ENCODE measurements at regions not wholly inside any gene's neighbourhood (a gene's known extent, or its start where the extent isn't known, plus 50 kb on each side); places are given as distances from the start of the nearest gene placed in this dataset.

DNA sequence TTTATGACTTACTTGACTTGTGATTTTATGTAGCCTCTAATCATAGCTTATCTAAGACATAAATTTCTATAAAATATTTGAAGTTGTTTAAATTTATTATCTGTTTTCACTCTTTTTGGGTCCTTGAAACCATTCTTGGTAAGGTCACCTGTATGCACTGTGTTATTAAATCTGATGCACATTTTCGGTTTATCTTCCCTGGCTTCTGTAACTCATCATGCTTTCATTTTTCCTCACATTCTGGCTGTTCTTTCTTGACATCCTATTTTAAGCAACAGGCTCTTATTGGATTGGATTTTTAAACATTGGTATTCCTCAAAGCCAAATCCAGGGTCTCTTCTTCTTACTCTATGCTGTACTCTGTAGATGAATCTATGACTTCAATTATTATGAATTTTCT lies 341.6 kb downstream of the TGFB2 start:
- 87% methylated on average over 1 of the region's 1 CpG; no CpG with 5 or more reads in 1 of the 2 experiments for WGBS, 2 experiments (ENCODE audit: extremely low coverage in 1 of 2, insufficient coverage in 1 of 2, insufficient read length in 1 of 2, insufficient replicate concordance in 2 of 2, low coverage in 1 of 2, low lambda C conversion rate in 2 of 2, missing lambda C conversion rate in 1 of 2)

More for the DNA sequence above, 341.6 kb downstream of the TGFB2 start:
- Histone ChIP-seq H3K23me2 (ENCODE audit: low read depth, low read length) (no peaks in the 10 kb centered on the region), H3K27me3 (replicated peaks in 1 of 4; ENCODE audit: control insufficient read depth in 3 of 4, extremely low read depth in 1 of 4, insufficient read depth in 3 of 4, low read length in 3 of 4) (no peaks in the 10 kb centered on the region), H3K36me3 (ENCODE audit: control insufficient read depth in 2 of 4, insufficient read depth in 4 of 4, low read length in 3 of 4) (no peaks in the 10 kb centered on the region), H4K20me1 (replicated peaks in 1 of 2; ENCODE audit: control insufficient read depth in 1 of 2, insufficient read depth in 2 of 2, low read length in 2 of 2) (no peaks in the 10 kb centered on the region), H3K4ac (replicated peaks; ENCODE audit: insufficient read length, low read depth, low read length) (no peak overlapping the region), H3K4me2 (ENCODE audit: insufficient read depth in 1 of 2, low read depth in 2 of 2, low read length in 2 of 2) (no peak overlapping the region), H2AK5ac (ENCODE audit: low read depth, low read length) (no peak overlapping the region), H3K9me3 (ENCODE audit: insufficient read depth in 2 of 2, low read depth in 1 of 2, low read length in 1 of 2) (no peaks in the 10 kb centered on the region), H3K14ac (ENCODE audit: insufficient read length) (no peak overlapping the region), H3K23ac (ENCODE audit: insufficient read length) (no peak overlapping the region), H2BK12ac (ENCODE audit: low read depth, low read length) (no peak overlapping the region), H3K4me1 (replicated peaks in 1 of 4; ENCODE audit: control insufficient read depth in 3 of 4, insufficient read depth in 4 of 4, low read length in 3 of 4) (no peaks in the 10 kb centered on the region), H4K5ac (ENCODE audit: insufficient read length, low read depth, low read length) (no peak overlapping the region), H3K27ac (ENCODE audit: low read depth, low read length) (no peak overlapping the region), H2BK15ac (ENCODE audit: low read length) (no peak overlapping the region), H2AFZ (ENCODE audit: low read length) (no peak overlapping the region), H2BK120ac (replicated peaks; ENCODE audit: low read depth, low read length) (no peak overlapping the region), H2BK20ac (ENCODE audit: low read length) (no peak overlapping the region), H3K79me2 (ENCODE audit: control insufficient read depth in 1 of 2, insufficient read depth in 2 of 2, low read length in 2 of 2) (no peaks in the 10 kb centered on the region), H3K9ac (replicated peaks in 1 of 4; ENCODE audit: extremely low read depth in 1 of 4, low read depth in 3 of 4, low read length in 3 of 4) (no peak overlapping the region), H3K79me1 (ENCODE audit: low read depth, low read length) (no peaks in the 10 kb centered on the region), H3K56ac (replicated peaks; ENCODE audit: insufficient read length, low read depth, low read length) (no peak overlapping the region), H4K8ac (ENCODE audit: extremely low read depth, insufficient read depth, low read length) (no peak overlapping the region), H2BK5ac (ENCODE audit: low read depth, low read length) (no peak overlapping the region), H3K4me3 (ENCODE audit: extremely low read depth in 1 of 4, insufficient read depth in 2 of 4, low read depth in 3 of 4, low read length in 4 of 4) (no peak overlapping the region), H3K18ac (ENCODE audit: extremely low read depth, low read length) (no peak overlapping the region), H4K91ac (replicated peaks; ENCODE audit: insufficient read length, low read length) (no peak overlapping the region)
- DNase-seq (ENCODE audit: low read depth in 1 of 2, low spot score in 2 of 2): no peak
- TF ChIP-seq ZNF274 (IDR thresholded peaks at IDR 0.05; ENCODE audit: borderline replicate concordance, extremely low read depth, low read length) (no peak), GTF2F1 (IDR thresholded peaks at IDR 0.05; ENCODE audit: borderline replicate concordance, low read depth, low read length) (no peak), BCL11A (IDR thresholded peaks at IDR 0.05; ENCODE audit: low read depth in 2 of 2, low read length in 2 of 2) (no peak)
- POLR2A ChIA-PET (ENCODE audit: partially characterized antibody): no interaction called here
- FAIRE-seq: no peak
- CTCF ChIA-PET (ENCODE audit: partially characterized antibody): no interaction called here
